Stimulated activated CD8-positive, alpha-beta memory T cell treated with anti-CD3 and anti-CD28 coated beads, Interleukin-7, amount 100 ng/mL, for 48 hours (primary cell): ENCODE measurements at regions not wholly inside any gene's neighbourhood (a gene's known extent, or its start where the extent isn't known, plus 50 kb on each side); places are given as distances from the start of the nearest gene placed in this dataset.

ENCODE experiments used
- DNase-seq, 2 donors: peaks; one replicate each; pipeline ENCODE4 v3.0.0-alpha.2; 2020; ENCODE audit warnings: low read depth in 1 of 2; ENCODE audit errors: extremely low read depth in 1 of 2

DNA sequence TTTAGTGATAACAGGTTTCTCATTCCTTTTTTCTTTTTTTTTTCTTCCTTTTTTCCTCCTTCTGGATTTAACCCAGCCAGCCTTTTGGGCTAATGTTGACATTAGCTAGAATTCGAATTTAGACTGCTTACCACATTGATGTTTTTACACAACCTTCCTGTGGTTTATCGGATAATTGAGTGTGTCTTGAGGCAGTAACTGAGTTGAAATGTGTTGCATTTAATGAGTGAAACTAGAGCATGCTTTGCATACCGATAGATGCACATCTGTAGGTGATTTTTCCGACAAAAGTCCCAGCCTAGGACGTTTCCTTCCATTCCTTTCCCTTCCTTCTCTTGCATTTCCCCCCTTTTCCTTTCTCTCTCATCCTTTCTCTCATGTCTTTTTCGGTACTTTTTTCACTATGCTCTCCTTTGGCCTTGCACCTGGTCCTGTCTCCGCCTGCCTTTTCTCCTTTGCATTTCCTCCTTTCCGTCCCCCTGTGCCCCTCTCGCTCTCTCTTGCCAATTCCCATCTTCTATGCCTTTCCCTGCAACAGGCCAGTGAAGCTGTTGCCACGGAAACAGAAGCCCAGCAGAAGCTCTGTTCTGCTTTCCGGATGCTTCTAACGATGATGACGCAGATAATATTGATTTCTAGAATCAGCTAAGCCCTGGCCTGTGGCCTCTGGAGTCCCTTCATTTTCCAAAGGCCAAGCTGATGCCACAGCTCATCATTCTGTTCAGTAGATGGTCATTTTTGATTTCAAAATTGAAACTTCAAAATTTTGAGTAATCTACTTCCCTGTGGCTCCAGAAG lies 76.1 kb downstream of the SLC25A47 start:
- DNase-seq = no peak

DNA sequence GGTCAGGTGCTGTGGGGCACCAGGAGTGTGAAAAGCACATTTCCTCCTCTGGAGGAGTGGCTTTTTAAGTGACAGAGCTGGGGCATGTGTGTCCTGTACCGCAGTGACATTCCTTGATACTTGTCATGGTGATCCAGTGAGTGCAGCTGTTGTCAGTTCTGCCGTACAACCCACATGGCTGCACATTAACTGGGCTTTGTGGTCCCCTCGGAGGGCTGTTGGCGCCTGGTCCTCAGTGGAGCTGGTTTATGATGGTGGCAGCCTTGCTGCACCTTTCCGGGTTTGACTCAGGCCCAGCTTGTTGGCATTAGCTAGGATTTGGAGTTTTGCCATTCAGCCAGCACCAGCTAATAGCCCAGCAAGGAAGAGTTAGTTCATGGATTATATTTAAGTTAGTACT lies 77.0 kb downstream of the SLC25A47 start:
- no peak for DNase-seq

DNA sequence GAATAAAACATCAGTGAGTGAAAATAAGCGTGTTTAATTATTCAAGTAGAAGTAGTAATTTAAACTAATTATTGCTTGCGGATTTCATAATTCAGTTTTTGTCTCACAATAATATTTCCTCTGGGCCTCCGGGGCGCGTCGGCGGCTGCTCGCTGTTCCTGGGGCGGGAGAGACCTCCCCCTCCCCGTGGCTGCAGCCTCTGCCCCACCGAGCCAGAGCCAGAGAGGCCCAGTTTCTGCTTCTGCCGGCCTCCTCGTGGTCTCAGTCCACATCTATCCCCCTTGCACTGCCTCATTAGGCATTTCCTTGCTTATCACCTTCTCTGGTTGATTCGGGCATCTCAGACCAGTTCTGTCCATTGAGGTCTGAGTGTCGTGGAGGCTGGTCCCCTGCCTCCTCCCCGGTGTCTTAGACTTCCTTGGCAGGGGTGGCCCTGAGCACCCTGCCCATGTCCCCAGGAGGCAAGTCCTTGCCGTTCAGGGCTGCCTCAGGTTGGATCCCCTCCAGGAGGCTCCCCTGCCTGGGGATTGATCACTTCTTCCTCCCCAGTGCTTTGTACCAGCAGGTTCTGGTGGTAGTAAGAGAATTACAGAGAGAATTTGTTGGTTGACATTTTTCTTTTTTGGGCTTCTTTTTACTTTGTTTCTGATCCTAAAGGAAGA lies 78.0 kb downstream of the SLC25A47 start:
- no peak for DNase-seq

DNA sequence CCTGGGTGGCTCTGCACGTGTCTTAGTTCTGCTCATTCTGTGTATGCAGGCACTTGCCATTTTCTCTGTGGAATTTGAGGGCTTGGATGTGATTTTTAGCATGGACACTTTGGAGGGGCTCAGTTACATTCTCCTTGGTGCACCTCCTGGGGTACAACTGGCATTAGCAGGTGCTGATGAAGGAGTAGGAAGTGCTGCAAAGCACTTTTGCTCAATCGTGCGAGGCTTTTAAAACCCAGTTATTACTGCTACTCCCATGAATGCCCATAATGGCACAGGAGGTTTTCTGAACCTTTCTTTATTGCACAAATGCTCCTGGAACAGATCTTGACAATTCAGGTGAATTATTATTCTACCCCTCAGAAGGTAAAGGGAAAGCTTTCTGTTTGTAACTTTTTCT lies 78.7 kb downstream of the SLC25A47 start:
- no peak for DNase-seq

DNA sequence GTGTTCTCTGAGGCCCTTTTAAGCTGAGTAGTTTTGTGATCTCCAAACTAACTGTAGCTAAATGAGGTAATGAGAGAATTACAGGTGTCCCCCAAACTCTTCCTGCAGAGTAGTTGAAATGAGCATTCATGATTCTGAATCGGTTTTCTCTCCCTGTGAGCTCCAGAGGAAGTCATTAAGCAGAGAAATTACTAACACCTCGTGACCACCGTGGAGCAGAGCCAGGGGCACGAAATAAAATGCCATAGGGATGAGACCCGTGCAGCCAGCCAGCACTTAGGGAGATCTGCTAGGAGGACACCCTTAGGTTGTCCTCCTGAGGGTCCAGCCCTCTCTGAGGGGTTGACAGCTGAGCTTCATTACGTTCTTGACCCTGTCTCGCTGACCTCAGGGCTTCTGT lies 79.5 kb downstream of the SLC25A47 start:
- DNase-seq = no peak

DNA sequence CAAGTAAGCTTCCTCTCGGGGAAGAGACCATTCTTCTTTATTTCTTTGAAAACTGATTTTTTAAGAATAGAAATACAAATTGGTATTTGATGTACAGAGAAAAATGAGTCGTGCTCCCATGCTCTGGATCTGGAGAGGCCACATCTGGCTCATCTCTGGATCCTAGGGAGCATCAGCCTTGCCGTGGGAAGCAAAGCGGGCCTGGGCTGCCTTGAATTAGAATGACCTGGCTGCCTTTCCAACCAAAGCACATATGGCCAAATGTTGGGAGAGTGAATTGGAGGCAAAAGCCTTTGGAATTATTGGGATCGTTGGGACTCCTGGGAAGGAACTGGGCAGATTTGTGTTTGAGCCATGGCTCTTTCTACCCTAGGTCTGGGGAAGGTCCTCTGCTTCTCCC lies 80.0 kb downstream of the SLC25A47 start:
- no peak for DNase-seq

DNA sequence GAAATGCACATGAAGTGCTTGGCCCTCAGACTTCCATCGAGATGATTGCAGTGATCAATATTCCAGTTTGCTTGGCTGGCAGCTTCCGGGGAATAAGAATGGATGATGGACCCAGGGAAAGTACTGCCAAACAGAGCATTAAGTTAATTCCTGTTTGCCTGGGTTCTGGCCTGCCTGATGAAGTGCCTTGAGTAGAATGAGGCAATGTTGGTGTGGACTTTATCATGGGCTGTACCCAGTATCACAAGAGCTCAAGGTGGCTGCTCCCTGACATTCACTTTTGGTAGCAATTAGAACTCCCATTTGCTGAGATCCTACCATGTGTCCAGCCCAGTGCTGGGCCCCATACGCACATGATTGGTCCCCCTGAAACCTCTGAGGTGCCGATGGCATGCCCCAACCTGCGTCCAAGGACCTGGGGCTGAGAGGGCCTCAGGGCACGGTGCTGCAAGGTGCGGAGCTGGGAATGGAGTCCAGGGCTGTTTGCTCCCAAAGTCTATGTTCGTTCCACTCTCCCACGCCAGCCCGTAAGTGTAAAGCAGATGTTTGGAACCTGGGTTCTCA lies 80.7 kb downstream of the SLC25A47 start:
- no peak for DNase-seq

DNA sequence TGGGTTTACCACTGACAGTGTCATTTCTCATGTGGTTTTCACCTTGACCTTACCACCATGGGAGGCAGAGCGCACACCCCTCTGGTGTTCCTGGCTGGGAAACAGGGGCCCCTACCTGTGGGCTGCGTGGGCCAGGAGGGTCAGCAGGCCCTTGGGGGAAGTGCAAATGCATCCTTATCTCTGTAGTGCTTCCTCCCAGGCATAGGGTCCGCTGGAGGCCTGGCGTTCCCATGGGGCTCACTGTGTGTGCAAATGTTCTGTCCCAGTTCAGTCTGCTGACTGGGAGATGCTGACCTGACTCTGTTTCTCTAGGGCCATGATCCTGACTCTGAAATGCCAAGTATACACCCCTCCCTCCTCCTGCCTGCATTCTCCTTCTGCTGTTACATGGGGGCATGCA lies 81.3 kb downstream of the SLC25A47 start:
- no peak for DNase-seq

DNA sequence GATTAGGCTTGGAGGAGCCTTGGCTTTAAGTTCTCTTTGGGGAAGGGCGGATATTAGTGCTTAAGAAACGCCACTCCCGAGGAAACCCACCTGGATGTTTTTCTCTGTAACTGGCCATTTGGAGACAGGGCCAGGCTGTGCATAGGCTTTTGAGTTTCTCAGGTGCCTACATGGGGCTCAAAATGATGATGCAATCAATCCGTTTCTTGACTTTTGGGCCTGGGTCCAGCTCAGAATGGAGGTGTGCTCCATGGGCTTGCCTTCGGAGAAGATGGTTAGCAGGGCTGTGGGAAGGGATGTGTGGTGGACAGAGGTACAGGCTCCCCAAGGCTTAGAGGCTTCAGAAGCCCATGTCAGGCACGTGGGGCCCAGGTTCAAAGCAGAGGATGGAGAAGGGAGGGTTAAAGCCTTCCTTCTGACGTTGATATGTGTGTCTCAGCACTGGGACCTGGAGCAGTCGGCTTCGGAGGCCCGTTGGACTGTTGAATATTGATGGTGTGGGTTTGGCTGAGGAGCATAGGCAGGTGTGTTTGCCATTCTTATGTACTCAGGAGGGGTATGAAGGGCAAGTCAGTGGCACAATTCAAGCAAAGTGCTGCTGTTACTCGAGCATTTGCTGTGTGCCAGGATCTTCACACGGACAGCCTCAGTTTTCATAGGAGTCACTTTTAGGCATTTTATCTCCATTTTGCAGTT lies 82.8 kb downstream of the SLC25A47 start:
- DNase-seq = no peak

DNA sequence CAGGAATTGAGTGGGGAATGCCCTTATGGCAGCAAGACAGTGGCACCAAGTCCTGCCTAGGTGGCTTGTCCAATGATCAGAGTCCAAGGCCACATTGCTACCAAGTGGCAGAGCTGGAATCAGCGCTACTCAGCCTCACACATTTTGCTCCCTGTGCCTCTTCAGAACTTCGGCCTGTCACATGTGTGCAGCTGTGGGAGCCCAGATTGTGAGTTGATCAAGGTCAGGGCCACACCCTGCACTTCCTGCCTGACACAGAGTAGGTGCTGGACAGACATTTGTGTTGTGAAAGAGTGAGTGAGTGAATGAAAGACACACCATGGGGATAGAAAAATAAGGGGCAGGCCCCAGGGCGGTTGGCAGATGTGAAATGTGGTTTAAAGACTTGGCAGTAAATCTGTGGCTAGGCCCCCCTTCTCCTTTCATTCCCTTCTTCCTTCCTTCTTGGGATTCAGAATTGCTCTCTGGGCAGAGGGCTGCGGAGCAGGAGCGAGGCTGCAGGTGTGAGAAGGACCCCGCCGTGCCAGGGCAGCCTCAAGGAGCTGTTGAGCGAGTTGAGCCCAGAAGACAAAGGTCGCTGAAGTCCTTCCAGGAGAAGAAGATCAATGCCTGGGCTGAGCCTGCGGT lies 83.5 kb downstream of the SLC25A47 start:
- peak in 1 of 2 donors; percentile 17 for DNase-seq

DNA sequence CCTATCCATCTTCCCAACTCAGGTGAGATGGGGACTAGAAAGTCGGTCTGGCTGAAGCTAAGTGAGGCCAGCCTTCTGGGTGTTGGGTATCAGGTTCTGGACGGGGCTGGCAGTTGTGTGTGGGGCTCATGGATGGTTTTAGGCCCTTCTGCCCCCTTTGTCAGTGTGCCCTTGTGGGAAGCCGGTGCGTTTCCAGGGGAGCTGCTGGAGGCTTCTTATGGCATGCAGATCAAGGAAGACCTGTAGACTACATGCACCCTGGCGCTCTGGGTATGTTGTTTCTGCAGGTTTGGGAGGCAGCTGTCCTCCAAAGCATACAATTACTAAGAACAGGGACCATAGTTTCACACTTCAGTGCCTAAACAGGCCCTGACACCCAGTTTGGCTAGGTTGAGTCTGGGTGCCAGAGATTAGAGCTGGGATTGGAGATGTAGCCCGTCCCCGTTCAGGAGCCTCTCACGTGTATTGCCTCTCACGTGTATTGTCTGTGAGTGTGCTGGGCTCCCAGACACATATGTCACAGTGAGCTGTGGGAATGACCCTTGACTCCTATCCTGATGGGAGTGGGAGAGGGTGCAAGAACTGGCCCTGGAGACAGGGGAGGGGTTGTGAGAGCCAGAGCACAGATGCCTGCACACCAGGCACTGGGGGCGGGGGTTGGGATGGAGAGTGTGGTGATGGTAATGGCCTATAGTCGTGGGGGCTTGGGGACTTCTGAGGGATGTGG lies 84.4 kb downstream of the SLC25A47 start:
- no peak for DNase-seq

DNA sequence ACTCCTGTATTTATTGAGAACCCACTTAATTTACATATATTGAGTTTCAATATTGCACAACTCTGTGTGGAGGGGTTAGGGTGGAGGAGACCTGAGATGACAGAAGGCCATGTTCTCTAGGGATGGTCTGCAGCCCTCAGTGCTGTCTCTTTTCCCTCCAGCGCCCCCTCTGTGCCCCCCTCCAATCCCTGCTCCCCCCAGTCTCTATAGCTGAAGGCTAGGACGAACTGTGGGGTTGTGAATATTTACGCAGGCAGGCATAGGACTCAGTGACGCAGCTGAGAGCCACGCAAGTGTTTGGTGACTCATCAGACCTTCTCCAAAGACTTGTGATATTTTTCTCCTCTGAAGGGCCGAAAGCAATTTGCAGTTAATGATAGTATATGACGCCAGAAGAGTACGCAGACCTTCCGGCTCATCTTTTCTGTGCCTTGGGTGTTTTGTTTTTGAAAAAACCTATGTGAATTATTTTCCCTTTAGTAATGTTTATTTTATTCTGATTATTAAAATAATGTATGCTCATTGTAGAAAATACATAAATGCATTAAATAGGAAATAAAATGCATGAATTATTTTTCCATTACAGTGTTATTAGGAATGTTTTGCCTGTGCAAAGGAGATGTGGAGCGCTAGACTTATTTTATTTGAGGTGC lies 85.3 kb downstream of the SLC25A47 start:
- no peak for DNase-seq

DNA sequence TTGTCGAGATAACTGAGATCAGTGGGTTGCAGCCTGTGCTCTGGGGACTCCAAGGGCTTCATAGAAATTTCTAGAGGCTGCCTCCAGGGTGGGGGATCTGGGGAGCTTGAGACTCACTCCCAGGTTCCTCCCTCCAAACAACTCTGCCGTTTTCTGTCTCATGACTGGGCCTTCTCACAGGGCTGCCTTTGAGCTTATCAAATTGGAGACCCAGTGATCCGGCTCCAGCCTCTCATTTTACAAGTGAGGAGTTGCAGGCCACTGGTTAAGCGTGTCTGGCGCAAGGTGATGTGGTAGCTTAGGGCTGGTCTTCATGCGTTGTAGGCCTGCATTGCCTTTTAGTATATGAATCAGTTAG lies 85.8 kb downstream of the SLC25A47 start:
- no peak for DNase-seq

DNA sequence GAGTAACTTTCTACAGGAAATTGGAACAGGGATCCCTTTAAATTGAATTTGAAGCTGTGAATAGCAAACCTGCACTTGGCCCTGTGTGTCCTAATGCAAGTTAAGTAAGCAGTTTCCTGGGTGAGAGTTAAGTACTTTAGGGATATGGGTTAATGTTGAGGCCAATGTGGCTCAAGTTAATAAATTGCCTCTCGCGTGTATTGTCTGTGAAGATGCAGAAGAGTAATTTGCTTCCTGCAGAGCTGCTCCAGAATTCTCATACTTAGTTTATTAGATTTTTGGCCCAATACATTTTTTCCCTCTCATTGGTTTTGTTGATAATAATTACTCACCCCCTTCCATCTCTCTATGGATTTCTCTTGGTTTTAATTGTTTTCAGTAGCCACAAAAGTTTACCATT lies 86.5 kb downstream of the SLC25A47 start:
- no peak for DNase-seq

DNA sequence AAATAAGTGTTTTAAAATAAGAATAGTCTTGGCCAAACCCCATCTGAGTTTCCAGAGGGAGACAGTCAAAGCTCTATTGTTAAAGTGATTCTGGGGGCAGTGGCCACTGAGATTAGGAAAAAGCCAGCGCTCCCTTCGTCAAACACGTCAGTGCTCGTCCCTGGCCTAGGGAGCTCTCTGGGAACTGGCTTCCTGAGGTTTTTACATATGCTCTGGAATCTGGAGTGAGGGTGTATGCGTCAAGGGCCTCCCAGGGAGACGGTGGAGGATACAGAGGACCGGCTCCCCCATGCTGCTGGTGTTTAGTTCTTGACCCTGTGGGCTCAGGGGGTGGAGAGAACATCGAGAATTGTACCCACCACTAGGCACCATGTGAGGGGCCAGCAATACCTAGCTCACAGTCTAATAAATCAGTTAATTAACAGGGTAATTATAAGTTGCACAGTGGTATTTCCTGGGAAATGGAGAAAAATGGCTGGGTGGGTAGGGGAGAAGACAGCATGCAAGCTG lies 87.0 kb downstream of the SLC25A47 start:
- no peak for DNase-seq

DNA sequence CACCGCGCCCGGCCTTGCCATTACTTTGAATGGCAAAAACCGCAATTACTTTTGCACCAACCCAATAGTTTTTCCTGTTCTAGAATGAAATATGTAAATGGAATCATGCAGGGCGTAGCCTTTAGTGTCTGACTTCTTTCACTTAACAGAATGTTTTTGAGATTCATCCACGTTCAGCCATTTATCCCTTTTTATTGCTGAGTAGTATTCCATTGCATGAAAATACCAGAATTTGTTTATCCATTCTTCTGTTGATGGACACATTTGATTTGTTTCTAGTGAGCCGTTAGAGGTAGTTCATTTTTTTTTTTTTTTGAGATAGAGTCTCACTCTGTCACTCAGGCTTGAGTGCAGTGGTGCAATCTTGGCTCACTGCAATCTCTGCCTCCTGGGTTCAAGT lies 90.6 kb downstream of the SLC25A47 start:
- DNase-seq = no peak

DNA sequence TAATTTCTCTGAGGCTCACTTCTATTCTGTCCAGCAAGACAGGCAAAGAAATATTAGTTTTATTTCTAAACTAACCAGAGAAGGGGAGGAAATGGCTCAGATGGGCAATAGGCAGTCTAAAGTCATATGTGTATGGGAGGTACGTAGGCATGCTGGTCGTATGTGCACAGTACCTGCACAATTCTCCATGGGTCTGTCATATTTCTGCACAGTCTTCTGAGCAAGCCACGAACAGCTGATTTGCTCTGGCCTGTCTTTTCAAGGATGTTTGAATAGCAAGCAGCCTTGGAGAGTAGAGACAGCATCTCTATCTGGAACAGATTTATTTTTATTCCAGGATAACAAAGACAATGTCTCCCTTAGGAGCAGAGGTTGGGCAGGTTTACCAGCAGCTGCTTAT lies 92.1 kb downstream of the SLC25A47 start:
- DNase-seq = no peak

DNA sequence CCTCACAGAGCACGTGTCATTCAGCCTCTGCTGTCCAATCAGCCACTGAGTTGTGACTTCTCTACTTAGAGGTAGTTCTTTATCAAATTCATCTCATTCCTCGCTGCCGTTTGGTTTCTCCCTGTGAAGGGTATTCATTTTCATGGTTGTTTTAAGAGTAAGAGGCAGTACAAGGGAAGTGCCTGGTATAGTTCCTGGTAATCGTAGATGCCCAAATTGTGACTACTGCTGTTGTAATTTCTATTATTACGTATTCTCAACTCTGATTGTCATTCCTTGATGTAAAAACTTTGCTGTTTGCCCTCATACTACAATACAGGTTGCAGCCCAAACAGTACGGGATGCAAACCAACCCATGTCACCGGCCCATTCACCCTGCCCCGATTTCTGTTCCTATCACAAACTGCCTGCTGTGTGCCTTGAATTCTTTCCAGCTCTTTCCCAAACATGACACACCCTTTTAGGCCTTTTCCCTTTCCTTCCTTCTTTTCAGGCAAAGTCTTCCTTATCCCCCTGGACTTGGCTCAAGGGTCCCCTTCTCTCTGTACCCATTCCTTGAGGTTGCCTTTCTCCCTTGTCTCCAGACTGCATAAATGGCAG lies 93.0 kb downstream of the SLC25A47 start:
- DNase-seq = no peak
